Ascending aorta (tissue), 2 donors: ENCODE measurements at regions not wholly inside any gene's neighbourhood (a gene's known extent, or its start where the extent isn't known, plus 50 kb on each side); places are given as distances from the start of the nearest gene placed in this dataset.
"Not testable (repeated sequence)": the region's sequence is repeated elsewhere in the genome, so short reads cannot be mapped to it uniquely, and the experiment has no call there.

Experiments used
- DNase-seq, 2 donors: peaks; one replicate each; pipeline ENCODE4 v3.0.0-alpha.2; 2019; ENCODE audit warnings: low spot score in 2 of 2
- H3K27ac ChIP-seq, 2 donors: fragments of 200-600 bp; sonication (generic); one replicate each; pipeline ENCODE4 v1.5.1; 2016 to 2017; ENCODE audit warnings: mild to moderate bottlenecking in 1 of 2
- H3K27me3 ChIP-seq: fragments of 200-600 bp; sonication (generic); one replicate; pipeline ENCODE4 v1.5.1; 2017
- H3K36me3 ChIP-seq, 2 donors: fragments of 200-600 bp; sonication (generic); one replicate each; pipeline ENCODE4 v1.5.1; 2016
- H3K4me1 ChIP-seq, 2 donors: fragments of 200-600 bp; sonication (generic); one replicate each; pipeline ENCODE4 v1.5.1; 2016 to 2017; ENCODE audit warnings: mild to moderate bottlenecking in 1 of 2
- H3K4me3 ChIP-seq, 2 donors: fragments of 200-600 bp; sonication (generic); one replicate each; pipeline ENCODE4 v1.5.1; 2016 to 2017; ENCODE audit warnings: mild to moderate bottlenecking in 1 of 2
- H3K9me3 ChIP-seq, 2 donors: fragments of 200-600 bp; sonication (generic); one replicate each; pipeline ENCODE4 v1.5.1; 2016
- CTCF ChIP-seq, 3 experiments: fragments of 200-600 bp in 2 of 3; fragments of 450-650 bp in 1 of 3; sonication (generic) in 2 of 3; IDR thresholded peaks; one replicate each; pipeline ENCODE4 v1.5.1; 2016 to 2019; ENCODE audit warnings: antibody characterized with exemption in 3 of 3, mild to moderate bottlenecking in 1 of 3, moderate library complexity in 1 of 3
- intact Hi-C: fragments of 100-400 bp; cut with DNase I; formaldehyde crosslinking; loops from one replicate; pipeline ENCODE4 v1.15.1; 2023

GRCh38 chr15:96165775-96166174, 164.7 kb upstream of the NR2F2 start:
- H3K27me3 ChIP-seq = no peaks in the 10 kb centered on the region
- no peaks in the 10 kb centered on the region for H3K9me3 ChIP-seq
- no peak for DNase-seq
- no peak for TF ChIP-seq CTCF (IDR thresholded peaks at IDR 0.05)
- intact Hi-C loops = no loop called here
- no peaks in the 10 kb centered on the region for H3K36me3 ChIP-seq
- H3K4me1 ChIP-seq = peaks cover 0 to 2% of the 10 kb centered on the region in 2 donors
- no peak overlapping the region for H3K4me3 ChIP-seq
- H3K27ac ChIP-seq = no peak overlapping the region

GRCh38 chr15:96166223-96167200, 164.0 kb upstream of the NR2F2 start:
- no peak for DNase-seq
- no peak for TF ChIP-seq CTCF (IDR thresholded peaks at IDR 0.05)
- H3K9me3 ChIP-seq = no peaks in the 10 kb centered on the region
- H3K4me1 ChIP-seq = peaks cover 0 to 2% of the 10 kb centered on the region in 2 donors
- no peaks in the 10 kb centered on the region for H3K36me3 ChIP-seq
- no peaks in the 10 kb centered on the region for H3K27me3 ChIP-seq
- H3K27ac ChIP-seq = no peak overlapping the region
- H3K4me3 ChIP-seq = no peak overlapping the region
- intact Hi-C loops = no loop called here

DNA sequence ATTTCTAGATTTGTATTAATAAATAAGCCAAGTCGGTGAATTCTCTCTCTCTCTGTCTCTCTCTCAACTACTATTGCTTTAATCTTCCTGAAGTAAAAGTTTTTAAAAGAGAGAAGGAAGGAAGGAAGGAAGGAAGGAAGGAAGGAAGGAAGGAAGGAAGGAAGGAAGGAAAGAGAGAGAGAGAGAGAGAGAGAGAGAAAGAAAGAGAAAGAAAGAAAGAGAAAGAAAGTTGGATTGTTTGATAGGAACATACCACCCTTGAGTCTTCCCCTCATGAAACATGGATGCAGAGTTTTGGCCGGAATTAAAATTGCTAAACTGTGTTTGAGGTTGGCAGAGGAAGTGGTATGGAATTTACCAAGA, 159.9 kb upstream of the NR2F2 start:
- H3K36me3 ChIP-seq, H3K4me1 ChIP-seq, H3K27ac ChIP-seq, intact Hi-C loops, H3K9me3 ChIP-seq, DNase-seq, H3K27me3 ChIP-seq, H3K4me3 ChIP-seq: not testable (repeated sequence)

- no peaks in the 10 kb centered on the region for H3K9me3 ChIP-seq
- peaks cover 0 to under 1% of the 10 kb centered on the region in 2 donors for H3K4me1 ChIP-seq
- intact Hi-C loops = no loop called here
- no peaks in the 10 kb centered on the region for H3K27me3 ChIP-seq
- TF ChIP-seq CTCF (IDR thresholded peaks at IDR 0.05) = no peak
- DNase-seq = no peak
- no peak overlapping the region for H3K27ac ChIP-seq
- no peak overlapping the region for H3K4me3 ChIP-seq
- H3K36me3 ChIP-seq = no peaks in the 10 kb centered on the region
Observed at GRCh38 chr15:96170979-96171739, 159.3 kb upstream of the NR2F2 start.

DNA sequence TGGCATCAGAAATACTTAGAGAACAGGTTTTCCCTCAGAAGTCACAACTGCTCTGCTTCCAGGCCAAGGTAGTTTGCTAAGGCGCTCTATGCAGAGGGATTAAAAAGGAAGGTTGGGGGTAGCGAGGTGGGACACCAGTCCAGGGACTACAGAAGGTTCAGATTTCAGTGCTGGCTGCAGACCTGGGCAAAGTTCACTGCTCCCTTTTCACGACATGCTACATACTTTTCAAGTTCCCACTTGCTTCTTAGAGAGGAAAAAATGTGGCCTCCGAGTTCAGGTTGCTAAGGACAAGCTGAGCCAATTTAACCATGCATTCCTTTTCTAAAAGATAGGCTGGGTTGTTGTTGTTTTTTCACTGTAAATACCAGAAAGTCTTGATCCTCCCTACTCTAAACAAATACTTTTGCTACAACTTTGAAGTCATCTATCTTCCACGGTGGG, 158.6 kb upstream of the NR2F2 start:
- DNase-seq = no peak
- Histone ChIP-seq H3K4me1 (no peaks in the 10 kb centered on the region), H3K9me3 (no peaks in the 10 kb centered on the region), H3K27me3 (no peaks in the 10 kb centered on the region), H3K36me3 (no peaks in the 10 kb centered on the region), H3K27ac (no peak overlapping the region), H3K4me3 (no peak overlapping the region)
- intact Hi-C loops = no loop called here
- TF ChIP-seq CTCF (IDR thresholded peaks at IDR 0.05) = no peak

DNA sequence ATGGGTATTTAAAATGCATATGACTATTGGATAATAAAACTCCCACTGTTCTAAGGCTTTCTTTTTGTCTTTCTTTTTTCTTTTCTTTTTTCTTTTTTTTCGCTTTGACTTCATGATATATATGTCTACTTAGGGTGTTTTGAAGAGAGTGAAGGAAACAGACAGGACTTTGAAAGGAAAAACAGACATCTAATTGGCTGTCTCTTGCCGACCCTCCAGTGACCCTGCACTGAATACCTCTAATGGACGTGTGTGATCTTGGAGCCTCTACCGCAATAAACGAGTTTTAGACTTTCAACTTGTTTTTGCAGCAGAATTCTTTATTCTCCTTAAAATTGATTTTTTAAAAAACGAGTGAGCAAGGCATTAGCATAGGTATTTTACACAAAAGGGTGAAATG, 158.1 kb upstream of the NR2F2 start:
- H3K4me3 ChIP-seq = no peak overlapping the region
- H3K9me3 ChIP-seq = no peaks in the 10 kb centered on the region
- no peak for DNase-seq
- TF ChIP-seq CTCF (IDR thresholded peaks at IDR 0.05) = no peak
- H3K27me3 ChIP-seq = no peaks in the 10 kb centered on the region
- no peak overlapping the region for H3K27ac ChIP-seq
- no peaks in the 10 kb centered on the region for H3K36me3 ChIP-seq
- intact Hi-C loops = no loop called here
- no peaks in the 10 kb centered on the region for H3K4me1 ChIP-seq
